ENCODE measurements at regions not wholly inside any gene's neighbourhood (a gene's known extent, or its start where the extent isn't known, plus 50 kb on each side); places are given as distances from the start of the nearest gene placed in this dataset.

- TF ChIP-seq, protein P1, sequence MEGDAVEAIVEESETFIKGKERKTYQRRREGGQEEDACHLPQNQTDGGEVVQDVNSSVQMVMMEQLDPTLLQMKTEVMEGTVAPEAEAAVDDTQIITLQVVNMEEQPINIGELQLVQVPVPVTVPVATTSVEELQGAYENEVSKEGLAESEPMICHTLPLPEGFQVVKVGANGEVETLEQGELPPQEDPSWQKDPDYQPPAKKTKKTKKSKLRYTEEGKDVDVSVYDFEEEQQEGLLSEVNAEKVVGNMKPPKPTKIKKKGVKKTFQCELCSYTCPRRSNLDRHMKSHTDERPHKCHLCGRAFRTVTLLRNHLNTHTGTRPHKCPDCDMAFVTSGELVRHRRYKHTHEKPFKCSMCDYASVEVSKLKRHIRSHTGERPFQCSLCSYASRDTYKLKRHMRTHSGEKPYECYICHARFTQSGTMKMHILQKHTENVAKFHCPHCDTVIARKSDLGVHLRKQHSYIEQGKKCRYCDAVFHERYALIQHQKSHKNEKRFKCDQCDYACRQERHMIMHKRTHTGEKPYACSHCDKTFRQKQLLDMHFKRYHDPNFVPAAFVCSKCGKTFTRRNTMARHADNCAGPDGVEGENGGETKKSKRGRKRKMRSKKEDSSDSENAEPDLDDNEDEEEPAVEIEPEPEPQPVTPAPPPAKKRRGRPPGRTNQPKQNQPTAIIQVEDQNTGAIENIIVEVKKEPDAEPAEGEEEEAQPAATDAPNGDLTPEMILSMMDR (IDR thresholded peaks at IDR 0.05) = no peak
- no peak for TF ChIP-seq EZH2 (IDR thresholded peaks at IDR 0.05; ENCODE audit: borderline replicate concordance, insufficient read depth, low read depth, low read length, poor library complexity, severe bottlenecking)
Measured at GRCh38 chr3:163735394-163735793, 1342.9 kb downstream of the SI start.

All from B cell (primary cell).